ENCODE measurements at regions not wholly inside any gene's neighbourhood (a gene's known extent, or its start where the extent isn't known, plus 50 kb on each side); places are given as distances from the start of the nearest gene placed in this dataset.

DNA sequence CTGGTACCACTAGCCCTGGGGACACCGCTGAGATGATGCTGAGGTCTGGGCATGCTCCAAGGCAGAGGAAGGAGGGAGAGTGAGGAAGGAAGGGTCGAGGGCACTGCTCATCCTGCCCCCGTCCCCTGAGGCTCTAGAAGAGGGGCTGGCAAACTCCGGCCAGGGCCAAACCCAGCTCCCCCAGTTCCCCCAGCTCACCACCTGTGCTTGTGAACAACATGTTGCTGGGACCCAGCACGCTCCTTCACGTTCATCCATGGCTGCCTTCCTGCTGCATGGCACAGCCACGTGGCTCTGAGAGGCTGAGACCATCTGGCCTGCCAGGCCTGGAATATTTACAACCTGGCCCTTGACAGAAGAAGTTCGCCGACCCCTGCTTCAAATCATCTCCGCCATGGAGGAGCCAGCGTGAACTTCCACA, 81.2 kb downstream of the RBFOX3 start:
- no peaks in the 10 kb centered on the region; a peak in 2 of 5 replicates for H3K9me3 Mint-ChIP-seq
- Histone ChIP-seq H2BK20ac (ENCODE audit: low read depth, low read length, poor library complexity, severe bottlenecking) (no peak overlapping the region), H4K8ac (replicated peaks; ENCODE audit: insufficient read length, low read depth, low read length) (no peak overlapping the region), H2BK15ac (ENCODE audit: low read depth, low read length) (no peak overlapping the region), H3T11ph (ENCODE audit: low read length) (no peak overlapping the region), H3K4me1 (ENCODE audit: insufficient read depth, low read length) (peaks cover 3% of the 10 kb centered on the region; the same call in 1 of the 2 replicates), H4K20me1 (ENCODE audit: control insufficient read depth, insufficient read depth, insufficient read length) (no peaks in the 10 kb centered on the region), H4K5ac (ENCODE audit: insufficient read length, low read depth, low read length) (no peak overlapping the region), H4K91ac (ENCODE audit: insufficient read length, low read depth, low read length) (no peak overlapping the region), H3K9me3 (ENCODE audit: control insufficient read depth, low read depth, low read length) (no peaks in the 10 kb centered on the region), H2BK12ac (ENCODE audit: insufficient read length, low read depth, low read length) (no peak overlapping the region), H3K23me2 (ENCODE audit: insufficient read length, low read depth, low read length, poor library complexity, severe bottlenecking) (peaks cover 3% of the 10 kb centered on the region), H2AK5ac (ENCODE audit: insufficient read length, low read length) (no peak overlapping the region), H3K79me1 (ENCODE audit: insufficient read depth, low read depth, low read length, poor library complexity, severe bottlenecking) (no peaks in the 10 kb centered on the region), H2BK120ac (ENCODE audit: low read depth, low read length, poor library complexity, severe bottlenecking) (no peak overlapping the region), H3K18ac (ENCODE audit: insufficient read length, low read depth, low read length) (no peak overlapping the region), H3K9ac (ENCODE audit: extremely low read depth, insufficient read length, low read length) (no peak overlapping the region), H3K4ac (ENCODE audit: low read depth, low read length) (no peak overlapping the region), H3K4me2 (ENCODE audit: insufficient read depth, insufficient read length, low read length) (no peak overlapping the region), H3K79me2 (ENCODE audit: insufficient read depth, low read length) (no peaks in the 10 kb centered on the region), H3K56ac (ENCODE audit: insufficient read length, low read depth, low read length) (no peak overlapping the region), H3K27ac (ENCODE audit: insufficient read length, low read depth, low read length) (no peak overlapping the region), H2AFZ (ENCODE audit: low read length) (no peak overlapping the region), H2BK5ac (ENCODE audit: insufficient read length, low read length) (no peak overlapping the region), H3K14ac (ENCODE audit: insufficient read depth, low read length) (no peak overlapping the region), H3K23ac (ENCODE audit: insufficient read length, low read depth, low read length) (no peak overlapping the region), H3K27me3 (ENCODE audit: insufficient read depth, low read length) (no peaks in the 10 kb centered on the region)
- H3K27me3 Mint-ChIP-seq (ENCODE audit: low read depth), result peaks cover 16% of the 10 kb centered on the region
- peaks cover 39 to 48% of the 10 kb centered on the region in 2 experiments for H3K4me1 Mint-ChIP-seq
- no peaks in the 10 kb centered on the region; a peak in 2 of 7 replicates for H3K36me3 Mint-ChIP-seq (ENCODE audit: insufficient read depth in 1 of 3, low read depth in 3 of 3)
- no peak for DNase-seq
- WGBS (ENCODE audit: extremely low coverage, insufficient read length, low lambda C conversion rate), result no CpG with 5 or more reads among the region's 11 CpGs
- H3K4me3 Mint-ChIP-seq, result no peak overlapping the region
- 0 out of 7 replicates have a peak overlapping the region, but pooled peaks of 1 of the 3 experiments have one; percentile 25 for H3K27ac Mint-ChIP-seq
- TF ChIP-seq, protein P1, sequence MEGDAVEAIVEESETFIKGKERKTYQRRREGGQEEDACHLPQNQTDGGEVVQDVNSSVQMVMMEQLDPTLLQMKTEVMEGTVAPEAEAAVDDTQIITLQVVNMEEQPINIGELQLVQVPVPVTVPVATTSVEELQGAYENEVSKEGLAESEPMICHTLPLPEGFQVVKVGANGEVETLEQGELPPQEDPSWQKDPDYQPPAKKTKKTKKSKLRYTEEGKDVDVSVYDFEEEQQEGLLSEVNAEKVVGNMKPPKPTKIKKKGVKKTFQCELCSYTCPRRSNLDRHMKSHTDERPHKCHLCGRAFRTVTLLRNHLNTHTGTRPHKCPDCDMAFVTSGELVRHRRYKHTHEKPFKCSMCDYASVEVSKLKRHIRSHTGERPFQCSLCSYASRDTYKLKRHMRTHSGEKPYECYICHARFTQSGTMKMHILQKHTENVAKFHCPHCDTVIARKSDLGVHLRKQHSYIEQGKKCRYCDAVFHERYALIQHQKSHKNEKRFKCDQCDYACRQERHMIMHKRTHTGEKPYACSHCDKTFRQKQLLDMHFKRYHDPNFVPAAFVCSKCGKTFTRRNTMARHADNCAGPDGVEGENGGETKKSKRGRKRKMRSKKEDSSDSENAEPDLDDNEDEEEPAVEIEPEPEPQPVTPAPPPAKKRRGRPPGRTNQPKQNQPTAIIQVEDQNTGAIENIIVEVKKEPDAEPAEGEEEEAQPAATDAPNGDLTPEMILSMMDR (conservative IDR thresholded peaks at IDR 0.05), result no peak

Data from H9 (cell line).